Esophagus muscularis mucosa (tissue), 4 donors: ENCODE measurements at regions not wholly inside any gene's neighbourhood (a gene's known extent, or its start where the extent isn't known, plus 50 kb on each side); places are given as distances from the start of the nearest gene placed in this dataset.

ENCODE experiments used
- DNase-seq: peaks from one replicate; pipeline ENCODE4 v3.0.0-alpha.2; 2017; ENCODE audit errors: extremely low spot score
- H3K27ac ChIP-seq, 4 donors: fragments of 200-600 bp; sonication (generic); replicated peaks in 1 of 4; 1 replicate in 3 of 4; 2 replicates in 1 of 4; pipeline ENCODE4 v1.5.1; 2016 to 2019; ENCODE audit warnings: mild to moderate bottlenecking in 1 of 4
- H3K27me3 ChIP-seq, 4 donors: fragments of 200-600 bp; sonication (generic); one replicate each; pipeline versions ENCODE4 v1.5.1 to v1.6.0; 2016 to 2019
- H3K36me3 ChIP-seq, 4 donors: fragments of 200-600 bp; sonication (generic); one replicate each; pipeline ENCODE4 v1.5.1; 2016 to 2019
- H3K4me1 ChIP-seq, 4 donors: fragments of 200-600 bp; sonication (generic); one replicate each; pipeline ENCODE4 v1.5.1; 2016 to 2019
- H3K4me3 ChIP-seq, 4 donors: fragments of 200-600 bp; sonication (generic); 1 replicate in 2 of 4; 2 replicates in 2 of 4; pipeline ENCODE4 v1.5.1; 2016 to 2019; ENCODE audit warnings: mild to moderate bottlenecking in 4 of 4, moderate library complexity in 1 of 4
- H3K9me3 ChIP-seq, 4 donors: fragments of 200-600 bp; sonication (generic); 1 replicate in 3 of 4; 2 replicates in 1 of 4; pipeline ENCODE4 v1.5.1; 2016 to 2019
- CTCF ChIP-seq, 3 experiments: fragments of 200-600 bp in 2 of 3; fragments of 450-650 bp in 1 of 3; sonication (generic) in 2 of 3; IDR thresholded peaks; one replicate each; pipeline ENCODE4 v1.5.1; 2017 to 2019; ENCODE audit warnings: antibody characterized with exemption in 3 of 3, mild to moderate bottlenecking in 2 of 3, moderate library complexity in 1 of 3
- EP300 ChIP-seq: sonication (generic); formaldehyde crosslinking; IDR thresholded peaks from one replicate; pipeline ENCODE4 v1.6.1; 2017; ENCODE audit warnings: antibody characterized with exemption
- POLR2A ChIP-seq: fragments of 450-650 bp; IDR thresholded peaks from one replicate; pipeline ENCODE4 v1.6.1; 2017; ENCODE audit warnings: antibody characterized with exemption, moderate library complexity, mild to moderate bottlenecking, low read depth
- POLR2AphosphoS5 ChIP-seq, 2 donors: sonication (generic); formaldehyde crosslinking; IDR thresholded peaks; one replicate each; pipeline ENCODE4 v1.6.1; 2017; ENCODE audit warnings: antibody characterized with exemption in 2 of 2
- WGBS: methylation state at CpG from one replicate; pipeline ENCODE4 v1.1.5; 2018; 5-methylcytosine and 5-hydroxymethylcytosine counted together
- intact Hi-C: fragments of 100-400 bp; cut with DNase I; formaldehyde crosslinking; loops from one replicate; pipeline ENCODE4 v1.15.1; 2023

- Histone ChIP-seq H3K36me3 (no peaks in the 10 kb centered on the region), H3K9me3 (no peaks in the 10 kb centered on the region), H3K27me3 (peaks cover 0 to 40% (median 2%) of the 10 kb centered on the region in 4 donors), H3K27ac (no peak overlapping the region), H3K4me3 (no peak overlapping the region), H3K4me1 (no peaks in the 10 kb centered on the region)
- DNase-seq = peak; percentile 64
- 88% methylated on average over 3 of the region's 3 CpGs for WGBS
- intact Hi-C loops = no loop called here
- TF ChIP-seq POLR2AphosphoS5 (IDR thresholded peaks at IDR 0.05) = no peak
- no peak for TF ChIP-seq POLR2A
- TF ChIP-seq EP300 = no peak
- TF ChIP-seq CTCF (IDR thresholded peaks at IDR 0.05) = no peak
Observed at GRCh38 chr22:22743128-22743760, 98.8 kb downstream of the GGTLC2 start.

GRCh38 chr22:22744412-22745224 is 100.2 kb downstream of the GGTLC2 start:
- Histone ChIP-seq H3K27me3 (peaks cover 0 to 31% (median 2%) of the 10 kb centered on the region in 4 donors), H3K4me1 (no peaks in the 10 kb centered on the region), H3K36me3 (no peaks in the 10 kb centered on the region), H3K9me3 (no peaks in the 10 kb centered on the region), H3K4me3 (no peak overlapping the region), H3K27ac (no peak overlapping the region)
- TF ChIP-seq CTCF (IDR thresholded peaks at IDR 0.05) (no peak), POLR2A (no peak), POLR2AphosphoS5 (IDR thresholded peaks at IDR 0.05) (no peak), EP300 (no peak)
- 80% methylated on average over 7 of the region's 9 CpGs for WGBS
- intact Hi-C loops = no loop called here
- peak; percentile 82 for DNase-seq

DNA sequence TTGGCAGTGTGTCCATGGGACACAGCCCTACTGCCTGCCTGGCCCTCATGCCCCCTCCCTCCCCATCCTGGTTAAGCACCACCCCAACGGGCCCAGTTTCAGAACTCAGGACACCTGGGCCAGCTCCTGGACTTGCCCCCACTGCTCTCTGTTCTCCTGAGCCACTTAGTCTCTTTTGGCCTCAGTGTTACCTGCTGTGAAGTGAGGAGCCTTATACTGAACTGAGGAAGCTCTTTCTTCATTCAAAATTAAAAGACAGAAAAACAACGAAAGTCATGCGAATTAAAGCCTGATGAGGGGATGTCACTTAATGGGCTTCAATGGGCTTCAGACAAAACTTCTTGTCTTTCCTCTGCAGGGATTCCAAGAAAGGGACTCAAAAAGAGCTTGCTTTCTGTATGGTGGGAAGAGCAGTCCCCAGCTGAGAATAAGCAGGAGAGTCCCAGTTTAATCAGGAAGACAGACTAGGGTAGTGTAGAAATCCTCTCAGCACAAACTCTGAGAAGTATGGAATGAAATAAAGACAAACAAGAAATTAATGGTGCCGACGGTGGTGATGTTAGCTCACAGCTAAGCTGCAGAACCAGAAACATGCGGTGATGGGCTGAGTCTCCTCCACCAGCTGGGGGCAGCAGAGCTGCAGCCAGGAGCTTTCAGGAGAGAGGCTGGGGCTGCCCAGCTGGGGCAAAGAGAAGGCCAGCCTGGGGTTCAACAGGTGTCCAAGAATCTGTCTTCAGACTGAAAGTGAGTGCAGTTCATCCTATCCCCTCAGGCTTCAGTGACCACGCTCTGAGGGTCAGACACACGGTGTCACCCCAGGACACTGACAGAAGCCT is 101.0 kb downstream of the GGTLC2 start:
- TF ChIP-seq CTCF (IDR thresholded peaks at IDR 0.05) (peak in 2 of 3 experiments; percentile 23 to 38), EP300 (no peak)
- Histone ChIP-seq H3K27me3 (peaks cover 0 to 31% (median 2%) of the 10 kb centered on the region in 4 donors), H3K4me3 (no peak overlapping the region), H3K4me1 (no peaks in the 10 kb centered on the region), H3K36me3 (no peaks in the 10 kb centered on the region), H3K9me3 (no peaks in the 10 kb centered on the region), H3K27ac (no peak overlapping the region)
- peak; percentile 90 for DNase-seq
- intact Hi-C loops = no loop called here
- 46% methylated on average over 5 of the region's 8 CpGs for WGBS

DNA sequence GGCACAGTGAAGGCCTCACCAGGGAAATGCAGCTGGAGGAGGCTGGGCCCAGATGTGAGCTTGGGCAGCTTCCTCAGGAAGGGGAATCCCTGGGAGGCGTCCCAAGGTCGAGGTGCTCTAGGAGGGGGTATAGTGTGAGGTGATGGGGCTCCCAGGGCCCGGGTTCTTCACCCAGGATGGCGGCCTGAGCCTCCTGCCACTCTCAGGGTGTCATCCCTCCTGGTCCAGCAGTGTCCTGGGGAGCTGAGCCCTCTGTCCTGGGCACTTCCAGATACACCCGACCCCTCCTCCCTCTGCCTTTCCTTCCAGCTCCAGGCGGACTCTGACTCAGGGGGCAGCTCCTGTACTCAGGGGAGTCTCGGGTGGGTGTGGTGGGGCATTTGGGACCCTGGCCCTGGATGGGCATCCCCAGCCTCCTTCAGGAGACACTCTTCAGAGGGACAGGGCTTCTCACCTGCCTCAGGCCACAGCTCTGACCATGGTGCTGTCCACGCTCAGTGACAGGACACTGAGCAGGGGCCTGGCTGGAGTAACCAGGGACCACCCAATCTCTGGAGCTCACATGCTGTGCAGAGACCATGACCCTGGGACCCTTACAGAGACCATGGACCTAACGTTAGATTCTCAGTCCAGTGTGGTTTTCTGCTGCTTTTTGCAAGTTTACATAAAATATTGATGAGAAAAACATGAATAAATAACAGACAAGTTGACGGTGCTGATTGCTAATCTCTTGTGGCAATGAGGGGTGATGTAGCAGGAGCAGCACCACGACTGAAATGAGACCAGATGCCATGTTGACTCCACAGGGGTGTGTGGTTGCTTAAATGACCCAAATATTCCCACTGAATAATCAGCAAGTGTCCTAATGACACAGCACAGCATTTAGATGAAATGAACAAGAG is 101.9 kb downstream of the GGTLC2 start:
- TF ChIP-seq CTCF (IDR thresholded peaks at IDR 0.05) (no peak), EP300 (no peak), POLR2AphosphoS5 (IDR thresholded peaks at IDR 0.05) (no peak), POLR2A (no peak)
- H3K4me3 ChIP-seq = no peak overlapping the region
- 60% methylated on average over 8 of the region's 11 CpGs for WGBS

More for the DNA sequence above, 101.9 kb downstream of the GGTLC2 start:
- Histone ChIP-seq H3K27ac (no peak overlapping the region), H3K27me3 (peaks cover 0 to 31% (median 2%) of the 10 kb centered on the region in 4 donors), H3K4me1 (no peaks in the 10 kb centered on the region), H3K36me3 (no peaks in the 10 kb centered on the region), H3K9me3 (no peaks in the 10 kb centered on the region)
- DNase-seq = peak; percentile 66
- intact Hi-C loops = no loop called here
